Spleen (tissue), 3 donors: ENCODE measurements at regions not wholly inside any gene's neighbourhood (a gene's known extent, or its start where the extent isn't known, plus 50 kb on each side); places are given as distances from the start of the nearest gene placed in this dataset.

ENCODE experiments used
- POLR2A ChIP-seq, 3 donors: fragments of 450-650 bp; IDR thresholded peaks; one replicate each; pipeline ENCODE4 v1.5.1; 2017; ENCODE audit warnings: antibody characterized with exemption in 3 of 3, mild to moderate bottlenecking in 1 of 3
- POLR2AphosphoS5 ChIP-seq, 3 donors: sonication (generic); formaldehyde crosslinking; IDR thresholded peaks; one replicate each; pipeline ENCODE4 v1.5.1; 2017; ENCODE audit warnings: antibody characterized with exemption in 3 of 3

DNA sequence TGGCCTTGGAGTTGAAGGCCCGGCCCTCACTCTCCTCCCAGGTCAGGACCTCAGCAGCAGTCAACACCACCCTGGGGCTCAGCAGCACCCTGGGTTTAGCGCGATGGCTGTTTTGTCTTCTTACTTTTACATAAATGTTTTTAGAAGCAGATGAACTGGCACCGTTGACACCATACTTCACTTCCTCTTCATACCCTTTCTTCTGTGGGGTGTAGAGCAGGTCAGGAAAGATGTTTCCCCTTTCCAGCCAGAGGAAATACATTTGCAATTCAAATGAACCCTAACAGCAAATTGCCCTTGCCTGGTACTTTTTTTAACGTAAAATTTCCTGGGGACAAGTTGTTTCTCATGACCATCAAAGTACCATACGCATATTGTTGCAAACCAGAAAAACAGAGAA is 54.7 kb upstream of the SNX9 start:
- TF ChIP-seq POLR2AphosphoS5 (IDR thresholded peaks at IDR 0.05), result peak in 2 of 3 donors; percentile 48 to 87
- TF ChIP-seq POLR2A (IDR thresholded peaks at IDR 0.05), result peak in 1 of 3 donors; percentile 13
